ENCODE measurements at regions not wholly inside any gene's neighbourhood (a gene's known extent, or its start where the extent isn't known, plus 50 kb on each side); places are given as distances from the start of the nearest gene placed in this dataset.
A peak's percentile ranks its signal among the peaks of the same experiment; 100 is the strongest.

GRCh38 chrX:34072906-34073305, 59.2 kb downstream of the FAM47A start:
- Histone ChIP-seq H3K4me1 (ENCODE audit: control insufficient read depth, insufficient read depth, low read length) (no peaks in the 10 kb centered on the region), H3K9ac (ENCODE audit: low read length) (no peak overlapping the region), H3K9me3 (ENCODE audit: control insufficient read depth, insufficient read depth, low read depth, low read length) (no peaks in the 10 kb centered on the region; the same call in 1 of the 2 replicates), H3K36me3 (ENCODE audit: control insufficient read depth, insufficient read depth, low read length) (no peaks in the 10 kb centered on the region), H3K27ac (ENCODE audit: low read depth, low read length) (no peak overlapping the region), H3K4me3 (ENCODE audit: low read depth, low read length) (no peak overlapping the region), H3K27me3 (ENCODE audit: control insufficient read depth, insufficient read depth, low read length) (no peaks in the 10 kb centered on the region)

- Histone ChIP-seq H3K9me3 (ENCODE audit: control insufficient read depth, insufficient read depth, low read depth, low read length) (no peaks in the 10 kb centered on the region), H3K4me1 (ENCODE audit: control insufficient read depth, insufficient read depth, low read length) (no peaks in the 10 kb centered on the region), H3K27ac (ENCODE audit: low read depth, low read length) (no peak overlapping the region), H3K36me3 (ENCODE audit: control insufficient read depth, insufficient read depth, low read length) (no peaks in the 10 kb centered on the region), H3K9ac (ENCODE audit: low read length) (no peak overlapping the region), H3K27me3 (ENCODE audit: control insufficient read depth, insufficient read depth, low read length) (no peaks in the 10 kb centered on the region; the same call in 1 of the 2 replicates), H3K4me3 (ENCODE audit: low read depth, low read length) (no peak overlapping the region)
Observed at GRCh38 chrX:34063616-34064015, 68.5 kb downstream of the FAM47A start.

- Histone ChIP-seq H3K36me3 (ENCODE audit: control insufficient read depth, insufficient read depth, low read length) (no peaks in the 10 kb centered on the region), H3K27ac (ENCODE audit: low read depth, low read length) (no peak overlapping the region), H3K27me3 (ENCODE audit: control insufficient read depth, insufficient read depth, low read length) (no peaks in the 10 kb centered on the region; the same call in 1 of the 2 replicates), H3K4me1 (ENCODE audit: control insufficient read depth, insufficient read depth, low read length) (peaks cover 19% of the 10 kb centered on the region), H3K9ac (ENCODE audit: low read length) (no peak overlapping the region), H3K9me3 (ENCODE audit: control insufficient read depth, insufficient read depth, low read depth, low read length) (no peaks in the 10 kb centered on the region), H3K4me3 (ENCODE audit: low read depth, low read length) (no peak overlapping the region)
Observed at GRCh38 chrX:34058005-34058404, 74.1 kb downstream of the FAM47A start.

GRCh38 chrX:34053931-34054330, 78.2 kb downstream of the FAM47A start:
- Histone ChIP-seq H3K27me3 (ENCODE audit: control insufficient read depth, insufficient read depth, low read length) (no peaks in the 10 kb centered on the region; the same call in 1 of the 2 replicates), H3K27ac (ENCODE audit: low read depth, low read length) (peak overlapping the region; percentile 36; the same call in 1 of the 2 replicates), H3K36me3 (ENCODE audit: control insufficient read depth, insufficient read depth, low read length) (no peaks in the 10 kb centered on the region), H3K4me3 (ENCODE audit: low read depth, low read length) (0 out of 2 replicates have a peak overlapping the region, but pooled peaks have one; percentile 19), H3K4me1 (ENCODE audit: control insufficient read depth, insufficient read depth, low read length) (peaks cover 22% of the 10 kb centered on the region), H3K9me3 (ENCODE audit: control insufficient read depth, insufficient read depth, low read depth, low read length) (0 out of 2 replicates have a peak, but pooled peaks cover 3% of the 10 kb centered on the region), H3K9ac (ENCODE audit: low read length) (peak overlapping the region; percentile 22)
